ENCODE measurements at regions not wholly inside any gene's neighbourhood (a gene's known extent, or its start where the extent isn't known, plus 50 kb on each side); places are given as distances from the start of the nearest gene placed in this dataset.

- Histone ChIP-seq H3K27ac (no peak overlapping the region), H3K27me3 (no peaks in the 10 kb centered on the region), H3K36me3 (no peaks in the 10 kb centered on the region), H3K9me3 (replicated peaks) (no peaks in the 10 kb centered on the region), H3K4me3 (no peak overlapping the region), H3K4me1 (no peaks in the 10 kb centered on the region)
- no peak for DNase-seq
Observed at GRCh38 chr20:22420116-22420598, 164.2 kb downstream of the FOXA2 start.

DNA sequence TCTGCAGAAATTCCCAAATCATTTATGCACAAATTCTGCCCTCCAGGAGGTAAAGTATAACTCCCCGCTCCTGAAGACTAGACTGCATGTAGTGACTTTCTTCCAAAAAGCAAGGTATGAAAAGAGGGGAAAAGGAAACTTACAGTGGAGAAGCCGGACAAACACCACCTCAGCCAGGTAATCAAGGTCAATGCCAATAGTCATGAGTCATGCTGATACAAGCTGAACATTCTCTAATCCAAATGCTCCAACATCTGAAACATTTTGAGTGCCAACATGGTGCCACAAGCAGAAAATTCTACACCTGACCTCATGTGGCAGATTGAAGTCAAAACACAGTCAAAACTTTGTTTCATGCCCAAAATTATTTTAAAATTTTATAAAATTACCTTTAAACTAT is 165.6 kb downstream of the FOXA2 start:
- H3K4me1 ChIP-seq, result peaks cover 9% of the 10 kb centered on the region; the same call in 1 of the 2 replicates
- no peak for DNase-seq
- H3K27ac ChIP-seq, result no peak overlapping the region
- H3K36me3 ChIP-seq, result no peaks in the 10 kb centered on the region
- no peaks in the 10 kb centered on the region for H3K9me3 ChIP-seq (replicated peaks)
- no peaks in the 10 kb centered on the region for H3K27me3 ChIP-seq
- no peak overlapping the region for H3K4me3 ChIP-seq

DNA sequence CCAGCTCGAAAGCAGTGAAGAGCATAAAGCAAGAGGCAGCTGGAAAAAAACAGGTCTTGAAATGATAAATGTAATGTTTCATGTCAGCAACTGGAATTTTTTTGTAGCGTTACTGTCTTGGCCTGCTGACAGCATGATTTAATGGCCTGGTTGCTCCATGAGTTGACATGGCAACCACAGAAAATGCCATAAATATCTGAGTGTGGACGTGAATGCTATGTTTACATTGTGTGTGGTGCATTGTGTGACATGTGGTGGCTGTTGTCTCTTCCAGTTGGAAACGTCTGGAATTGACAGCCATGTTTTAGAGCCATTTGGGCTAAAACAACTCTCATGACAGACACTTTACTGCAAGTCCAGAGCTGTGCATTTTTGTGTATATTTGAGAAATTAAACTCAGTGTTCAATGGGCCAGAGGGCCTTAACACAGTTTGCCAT is 170.0 kb downstream of the FOXA2 start:
- H3K27me3 ChIP-seq, result no peaks in the 10 kb centered on the region
- H3K36me3 ChIP-seq, result no peaks in the 10 kb centered on the region

GRCh38 chr20:22412977-22413868 is 171.1 kb downstream of the FOXA2 start:
- no peak for DNase-seq
- no peaks in the 10 kb centered on the region for H3K9me3 ChIP-seq (replicated peaks)
- no peaks in the 10 kb centered on the region for H3K36me3 ChIP-seq
- H3K27me3 ChIP-seq, result no peaks in the 10 kb centered on the region
- H3K27ac ChIP-seq, result no peak overlapping the region
- H3K4me1 ChIP-seq, result peaks cover 9% of the 10 kb centered on the region; the same call in 1 of the 2 replicates
- H3K4me3 ChIP-seq, result no peak overlapping the region

More for the DNA sequence above, 170.0 kb downstream of the FOXA2 start:
- no peaks in the 10 kb centered on the region for H3K9me3 ChIP-seq (replicated peaks)
- H3K4me3 ChIP-seq, result no peak overlapping the region
- no peak overlapping the region for H3K27ac ChIP-seq
- DNase-seq, result peak in 1 of 2 experiments; percentile 19
- peaks cover 9% of the 10 kb centered on the region; the same call in 1 of the 2 replicates for H3K4me1 ChIP-seq

DNA sequence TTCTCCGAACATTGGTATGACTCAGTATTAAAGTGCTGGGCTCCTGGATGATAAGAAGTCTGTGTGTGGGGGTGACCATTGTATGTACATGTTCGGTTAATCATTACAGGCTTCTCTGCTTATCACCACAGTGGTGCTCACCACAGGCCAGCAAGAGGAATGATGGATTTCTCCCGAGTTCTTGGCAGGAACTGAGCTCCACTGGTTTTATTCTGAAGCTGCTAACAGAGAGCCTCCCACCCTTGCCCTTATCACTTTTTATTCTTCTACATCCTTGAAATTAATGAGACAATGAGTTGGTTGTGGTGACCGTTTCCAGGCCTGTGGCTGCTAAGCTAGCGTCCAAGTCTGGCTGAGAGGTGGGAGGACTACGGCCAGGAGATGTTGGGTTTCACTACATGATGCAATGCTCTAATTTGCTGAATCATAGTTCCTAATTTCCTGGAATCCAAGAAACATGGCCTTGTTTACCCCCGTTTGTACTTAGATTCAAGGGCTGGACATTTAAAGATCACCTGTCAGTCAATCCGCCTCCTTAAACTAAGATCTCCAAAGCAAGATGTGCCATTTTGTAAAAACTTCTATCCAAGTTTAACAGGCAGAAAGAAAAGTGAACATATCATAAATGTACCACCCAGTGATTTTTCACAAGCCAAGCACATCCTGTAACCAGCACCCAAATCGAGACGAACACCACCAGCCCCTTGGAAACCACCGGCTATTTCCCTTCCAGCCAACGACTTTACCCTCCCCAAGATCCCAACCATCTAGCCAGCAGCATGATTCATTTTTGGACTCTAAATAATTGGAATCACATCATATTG is 172.5 kb downstream of the FOXA2 start:
- no peak for DNase-seq
- no peak overlapping the region for H3K4me3 ChIP-seq
- H3K36me3 ChIP-seq, result no peaks in the 10 kb centered on the region
- H3K4me1 ChIP-seq, result peaks cover 9% of the 10 kb centered on the region; the same call in 1 of the 2 replicates
- no peaks in the 10 kb centered on the region for H3K9me3 ChIP-seq (replicated peaks)
- H3K27me3 ChIP-seq, result no peaks in the 10 kb centered on the region
- no peak overlapping the region for H3K27ac ChIP-seq

DNA sequence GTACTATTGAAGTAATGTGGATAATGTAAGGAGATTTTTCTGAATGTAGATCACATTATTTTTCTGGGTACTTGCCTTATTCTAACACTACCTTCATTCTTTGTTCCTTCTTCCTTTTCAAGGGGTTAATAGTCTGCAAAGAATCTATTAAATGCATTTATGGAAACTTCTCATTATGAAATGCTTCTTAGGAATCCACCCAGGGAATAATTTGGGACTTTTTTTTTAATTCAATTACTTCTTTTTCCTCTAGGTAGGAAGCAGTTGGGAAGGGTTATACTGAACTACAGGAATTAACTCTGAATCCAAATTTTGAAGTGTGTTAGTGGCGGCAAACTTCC is 173.1 kb downstream of the FOXA2 start:
- Histone ChIP-seq H3K36me3 (no peaks in the 10 kb centered on the region), H3K9me3 (replicated peaks) (no peaks in the 10 kb centered on the region), H3K27ac (no peak overlapping the region), H3K4me1 (peaks cover 9% of the 10 kb centered on the region; the same call in 1 of the 2 replicates), H3K4me3 (no peak overlapping the region), H3K27me3 (no peaks in the 10 kb centered on the region)
- no peak for DNase-seq

GRCh38 chr20:22410556-22411130 is 173.7 kb downstream of the FOXA2 start:
- Histone ChIP-seq H3K36me3 (no peaks in the 10 kb centered on the region), H3K9me3 (replicated peaks) (no peaks in the 10 kb centered on the region), H3K27ac (no peak overlapping the region), H3K27me3 (no peaks in the 10 kb centered on the region), H3K4me3 (no peak overlapping the region), H3K4me1 (peaks cover 9% of the 10 kb centered on the region; the same call in 1 of the 2 replicates)
- DNase-seq, result no peak

GRCh38 chr20:22408521-22409402 is 175.6 kb downstream of the FOXA2 start:
- Histone ChIP-seq H3K27ac (no peak overlapping the region), H3K4me1 (peaks cover 9% of the 10 kb centered on the region; the same call in 1 of the 2 replicates), H3K36me3 (no peaks in the 10 kb centered on the region), H3K4me3 (no peak overlapping the region), H3K9me3 (replicated peaks) (no peaks in the 10 kb centered on the region), H3K27me3 (no peaks in the 10 kb centered on the region)
- no peak for DNase-seq

GRCh38 chr20:22407237-22408193 is 176.9 kb downstream of the FOXA2 start:
- no peak for DNase-seq
- H3K36me3 ChIP-seq, result no peaks in the 10 kb centered on the region
- no peak overlapping the region for H3K27ac ChIP-seq
- peaks cover 9% of the 10 kb centered on the region; the same call in 1 of the 2 replicates for H3K4me1 ChIP-seq
- H3K4me3 ChIP-seq, result no peak overlapping the region
- H3K27me3 ChIP-seq, result no peaks in the 10 kb centered on the region
- no peaks in the 10 kb centered on the region for H3K9me3 ChIP-seq (replicated peaks)

- Histone ChIP-seq H3K27me3 (no peaks in the 10 kb centered on the region), H3K27ac (peak overlapping the region; percentile 42; the same call in 1 of the 2 replicates), H3K9me3 (replicated peaks) (no peaks in the 10 kb centered on the region), H3K4me3 (peak overlapping the region; percentile 54), H3K4me1 (peaks cover 9% of the 10 kb centered on the region; the same call in 1 of the 2 replicates), H3K36me3 (no peaks in the 10 kb centered on the region)
- peak in 1 of 2 experiments; percentile 39 for DNase-seq
Observed at GRCh38 chr20:22404419-22405170, 179.8 kb downstream of the FOXA2 start.

DNA sequence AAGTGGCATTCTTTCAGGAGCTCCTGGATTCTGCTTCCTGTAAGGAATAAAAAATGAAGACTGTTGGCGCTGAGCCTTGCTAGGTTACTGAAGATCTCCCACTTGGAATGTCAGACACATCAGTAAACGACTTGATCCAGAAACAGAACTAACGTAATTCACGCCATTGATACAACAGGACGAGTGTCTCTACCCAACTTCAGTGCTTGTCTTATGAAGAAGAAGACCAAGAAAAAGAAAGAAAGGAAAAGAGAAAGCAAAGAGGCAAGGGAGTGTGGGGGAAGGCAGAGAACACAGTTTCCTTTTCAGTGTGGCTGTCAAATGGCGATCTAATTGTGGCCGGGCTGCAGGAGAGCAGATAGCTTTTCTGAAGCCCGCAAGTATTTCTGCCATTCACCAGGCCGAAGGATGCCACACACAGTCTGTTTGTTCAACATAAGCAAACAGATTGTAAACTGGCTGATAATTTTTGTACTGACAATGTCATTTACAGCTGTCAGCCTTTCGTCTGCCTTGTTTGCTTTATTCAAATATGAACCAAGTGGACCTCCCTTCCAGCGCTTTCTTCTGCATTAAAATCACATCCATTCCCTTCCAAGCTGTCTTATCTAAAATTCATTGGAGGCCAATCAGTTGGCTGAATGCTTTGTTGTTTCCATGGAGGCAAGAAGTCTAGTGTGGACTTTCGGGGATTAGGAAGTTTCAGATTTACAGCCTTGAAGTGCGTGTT is 180.6 kb downstream of the FOXA2 start:
- Histone ChIP-seq H3K4me3 (peak overlapping the region; percentile 54), H3K4me1 (peaks cover 9% of the 10 kb centered on the region; the same call in 1 of the 2 replicates), H3K27me3 (no peaks in the 10 kb centered on the region), H3K27ac (peak overlapping the region; percentile 42), H3K9me3 (replicated peaks) (no peaks in the 10 kb centered on the region), H3K36me3 (no peaks in the 10 kb centered on the region)
- peak; percentile 47 to 59 for DNase-seq
